Thoracic aorta (tissue), 2 donors: ENCODE measurements at regions not wholly inside any gene's neighbourhood (a gene's known extent, or its start where the extent isn't known, plus 50 kb on each side); places are given as distances from the start of the nearest gene placed in this dataset.
A peak's percentile ranks its signal among the peaks of the same experiment; 100 is the strongest.
"Not testable (repeated sequence)": the region's sequence is repeated elsewhere in the genome, so short reads cannot be mapped to it uniquely, and the experiment has no call there.

ENCODE experiments used
- ATAC-seq: fragments of 150-250 bp; one replicate; pipeline ENCODE4 v1.8.0; 2017; ENCODE audit warnings: low read depth; ENCODE audit not compliant: insufficient number of reproducible peaks, low FRiP score
- DNase-seq: peaks from one replicate; pipeline ENCODE4 v3.0.0-alpha.2; 2020; ENCODE audit warnings: low spot score
- H3K27ac ChIP-seq, 2 donors: fragments of 200-600 bp; sonication (generic); 1 replicate in 1 of 2; 2 replicates in 1 of 2; pipeline ENCODE4 v1.5.1; 2016; ENCODE audit warnings: mild to moderate bottlenecking in 2 of 2, moderate library complexity in 2 of 2
- H3K27me3 ChIP-seq: fragments of 200-600 bp; sonication (generic); replicated peaks from 2 replicates; pipeline ENCODE4 v1.6.0; 2016; ENCODE audit warnings: mild to moderate bottlenecking; ENCODE audit not compliant: insufficient read depth
- H3K36me3 ChIP-seq: fragments of 200-600 bp; sonication (generic); one replicate; pipeline ENCODE4 v1.5.1; 2016
- H3K4me1 ChIP-seq, 2 donors: fragments of 200-600 bp; sonication (generic); 1 replicate in 1 of 2; 2 replicates in 1 of 2; pipeline versions ENCODE4 v1.5.1 to v1.6.0; 2016; ENCODE audit warnings: low read depth in 2 of 2, mild to moderate bottlenecking in 1 of 2; ENCODE audit not compliant: control insufficient read depth in 1 of 2
- H3K4me3 ChIP-seq: fragments of 200-600 bp; sonication (generic); 2 replicates; pipeline ENCODE4 v1.5.1; 2016; ENCODE audit warnings: mild to moderate bottlenecking
- H3K9me3 ChIP-seq: fragments of 200-600 bp; sonication (generic); 2 replicates; pipeline ENCODE4 v1.5.1; 2016
- CTCF ChIP-seq: fragments of 200-600 bp; sonication (generic); IDR thresholded peaks from one replicate; pipeline ENCODE4 v1.5.1; 2019; ENCODE audit warnings: antibody characterized with exemption

- not testable (repeated sequence) for H3K27me3 ChIP-seq, ATAC-seq, H3K4me1 ChIP-seq, H3K9me3 ChIP-seq, DNase-seq, H3K4me3 ChIP-seq, H3K36me3 ChIP-seq, H3K27ac ChIP-seq
These were observed 57.0 kb upstream of the NEUROD1 start for GRCh38 chr2:181737302-181737701.

- no peak overlapping the region for H3K27ac ChIP-seq
- no peaks in the 10 kb centered on the region for H3K36me3 ChIP-seq
- no peak overlapping the region for H3K4me3 ChIP-seq
- no peaks in the 10 kb centered on the region for H3K27me3 ChIP-seq
- no peaks in the 10 kb centered on the region for H3K9me3 ChIP-seq
- peaks cover 0 to 7% of the 10 kb centered on the region in 2 donors for H3K4me1 ChIP-seq
- DNase-seq (no peak), ATAC-seq (no peak)
- no peak for TF ChIP-seq CTCF
These were observed 57.8 kb upstream of the NEUROD1 start for GRCh38 chr2:181738074-181738473.

DNA sequence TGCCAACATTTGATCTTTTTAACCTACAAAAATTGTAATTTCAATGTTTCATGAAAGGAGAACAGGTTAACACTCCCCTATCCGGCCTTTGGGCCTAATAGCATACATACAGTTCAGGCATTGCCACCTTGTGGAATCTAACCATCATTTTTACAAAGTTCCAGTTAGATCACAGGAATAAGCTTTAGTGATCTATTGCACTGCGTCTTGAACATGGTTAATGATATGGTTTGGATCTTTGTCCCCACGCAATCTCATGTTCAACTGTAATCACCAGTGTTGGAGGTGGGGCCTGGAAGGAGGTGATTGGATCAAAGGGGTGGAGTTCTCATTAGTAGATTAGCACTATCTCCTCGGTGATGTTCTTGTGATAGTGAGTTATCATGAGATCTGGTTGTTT is 58.2 kb upstream of the NEUROD1 start:
- no peaks in the 10 kb centered on the region for H3K36me3 ChIP-seq
- H3K4me3 ChIP-seq: no peak overlapping the region
- ATAC-seq (no peak), DNase-seq (no peak)
- TF ChIP-seq CTCF: no peak
- peaks cover 0 to 12% of the 10 kb centered on the region in 2 donors for H3K4me1 ChIP-seq
- no peaks in the 10 kb centered on the region for H3K9me3 ChIP-seq
- H3K27me3 ChIP-seq: no peaks in the 10 kb centered on the region
- H3K27ac ChIP-seq: no peak overlapping the region

- Histone ChIP-seq H3K27ac (no peak overlapping the region), H3K36me3 (no peaks in the 10 kb centered on the region), H3K4me3 (no peak overlapping the region), H3K4me1 (peaks cover 0 to 14% of the 10 kb centered on the region in 2 donors), H3K9me3 (no peaks in the 10 kb centered on the region), H3K27me3 (no peaks in the 10 kb centered on the region)
- DNase-seq (no peak), ATAC-seq (no peak)
- TF ChIP-seq CTCF: no peak
These were observed 61.4 kb upstream of the NEUROD1 start for GRCh38 chr2:181741756-181742155.

DNA sequence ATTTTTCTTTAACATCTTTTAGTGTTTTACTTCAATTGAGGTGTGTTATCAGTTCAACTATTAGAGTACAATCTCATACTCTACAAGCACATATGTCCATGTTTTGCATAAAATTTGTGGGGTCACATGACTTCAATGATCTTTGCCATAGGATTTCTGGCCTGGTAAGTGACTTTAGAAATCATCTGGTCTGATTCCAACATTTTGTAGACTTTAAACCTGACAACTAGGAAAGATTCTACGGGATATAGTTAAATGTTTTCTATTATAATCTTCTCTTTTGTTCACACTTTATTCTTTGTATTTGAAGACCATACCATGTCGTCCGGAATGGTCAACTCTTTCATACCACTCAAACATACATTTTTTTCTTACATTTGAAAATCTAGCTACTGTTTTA is 62.0 kb upstream of the NEUROD1 start:
- no peak overlapping the region for H3K27ac ChIP-seq
- H3K36me3 ChIP-seq: no peaks in the 10 kb centered on the region
- no peaks in the 10 kb centered on the region for H3K27me3 ChIP-seq
- ATAC-seq: no peak
- TF ChIP-seq CTCF: no peak
- H3K9me3 ChIP-seq: no peaks in the 10 kb centered on the region
- no peak for DNase-seq
- H3K4me1 ChIP-seq: peaks cover 0 to 14% of the 10 kb centered on the region in 2 donors
- no peak overlapping the region for H3K4me3 ChIP-seq

DNA sequence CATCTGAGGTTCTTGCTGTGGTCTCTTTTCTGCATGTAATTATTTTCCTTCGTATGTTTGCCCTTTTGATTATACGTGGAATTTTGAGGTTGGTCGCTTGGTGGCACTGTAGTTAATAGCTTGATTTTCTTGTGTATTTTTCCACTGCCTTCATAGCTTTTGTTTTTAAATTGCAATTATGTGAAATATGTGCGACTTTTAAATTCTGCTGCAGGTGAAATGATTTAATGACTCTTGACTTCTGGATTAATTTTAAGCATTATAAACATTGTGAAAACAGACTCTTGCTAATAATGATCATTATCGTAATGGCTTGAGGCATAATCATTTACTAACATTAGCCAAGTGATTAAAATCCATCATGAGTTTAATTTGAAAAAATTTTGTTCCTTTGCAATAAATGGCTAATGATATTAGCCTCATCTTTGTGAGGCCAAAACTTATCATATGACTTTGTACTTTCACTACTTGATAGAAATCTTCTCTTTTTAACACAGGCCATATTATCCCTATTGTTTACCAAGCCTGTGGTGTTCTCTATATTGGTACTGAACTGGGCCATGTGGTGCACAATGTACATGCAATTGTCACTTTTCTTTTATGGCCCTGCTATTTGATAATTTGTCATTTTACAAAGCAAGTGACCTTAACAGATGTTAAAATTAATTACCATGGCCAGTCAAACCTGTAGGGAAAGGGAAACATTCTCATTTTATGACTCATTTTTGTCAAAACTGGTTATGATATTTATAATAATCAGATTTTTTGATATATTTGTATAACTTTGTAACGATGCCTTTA is 62.8 kb upstream of the NEUROD1 start:
- peaks cover 0 to 14% of the 10 kb centered on the region in 2 donors for H3K4me1 ChIP-seq
- H3K9me3 ChIP-seq: no peaks in the 10 kb centered on the region
- no peaks in the 10 kb centered on the region for H3K27me3 ChIP-seq
- DNase-seq (no peak), ATAC-seq (no peak)
- H3K27ac ChIP-seq: no peak overlapping the region
- H3K36me3 ChIP-seq: no peaks in the 10 kb centered on the region
- TF ChIP-seq CTCF: peak; percentile 58
- H3K4me3 ChIP-seq: no peak overlapping the region
